H7 (cell line): ENCODE measurements at regions not wholly inside any gene's neighbourhood (a gene's known extent, or its start where the extent isn't known, plus 50 kb on each side); places are given as distances from the start of the nearest gene placed in this dataset.

Experiments used
- DNase-seq: peaks from one replicate; pipeline ENCODE4 v3.0.0; 2012
- H3K27me3 ChIP-seq: 2 replicates; pipeline ENCODE4 v1.6.0; 2011; ENCODE audit warnings: mild to moderate bottlenecking, low read length; ENCODE audit not compliant: control insufficient read depth, insufficient read depth
- H3K36me3 ChIP-seq: replicated peaks from 2 replicates; pipeline ENCODE4 v1.5.1; 2011; ENCODE audit warnings: low read length; ENCODE audit not compliant: control insufficient read depth, insufficient read depth
- H3K4me3 ChIP-seq: 2 replicates; pipeline ENCODE4 v1.5.1; 2011; ENCODE audit warnings: low read depth, mild to moderate bottlenecking, control low read depth, low read length, moderate library complexity; ENCODE audit not compliant: insufficient read depth

DNA sequence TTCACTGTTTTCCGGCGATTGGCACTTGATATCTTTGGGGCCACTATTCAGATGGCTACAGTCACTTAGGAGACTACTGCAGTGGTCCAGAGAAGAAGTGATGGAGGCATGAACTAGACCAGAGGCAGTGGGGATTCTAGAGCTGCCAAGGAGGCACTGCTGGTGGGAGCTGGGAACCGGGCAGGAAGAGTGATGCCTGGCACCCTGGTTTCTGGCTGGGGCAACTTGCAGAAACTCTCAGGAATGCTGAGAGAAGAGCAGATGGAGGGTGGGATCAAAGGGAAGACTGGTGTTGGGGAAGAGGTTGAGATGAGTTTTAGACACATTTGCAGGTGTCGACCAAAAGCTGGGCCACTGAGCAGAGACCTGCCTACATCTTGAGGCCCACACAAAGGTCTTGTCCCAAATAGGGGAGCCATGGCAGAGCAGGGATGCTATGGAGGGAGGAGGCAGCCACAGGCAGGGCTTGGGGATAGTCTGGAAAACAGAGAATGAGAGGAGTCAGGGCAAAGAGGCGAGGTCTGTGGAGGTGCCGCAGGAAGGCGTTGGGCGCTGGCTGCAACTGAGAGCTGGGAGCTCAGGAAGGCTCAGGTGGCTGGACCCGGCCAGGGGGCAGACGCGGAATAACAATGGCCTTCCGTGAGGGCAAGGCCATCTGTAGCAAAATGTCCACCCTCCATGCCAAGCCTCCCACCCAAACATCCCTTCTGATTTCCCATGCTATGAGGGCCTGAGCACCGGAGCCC lies 118.9 kb downstream of the TOMM20 start:
- Histone ChIP-seq H3K36me3 (no peaks in the 10 kb centered on the region), H3K4me3 (no peak overlapping the region), H3K27me3 (no peaks in the 10 kb centered on the region)
- no peak for DNase-seq

DNA sequence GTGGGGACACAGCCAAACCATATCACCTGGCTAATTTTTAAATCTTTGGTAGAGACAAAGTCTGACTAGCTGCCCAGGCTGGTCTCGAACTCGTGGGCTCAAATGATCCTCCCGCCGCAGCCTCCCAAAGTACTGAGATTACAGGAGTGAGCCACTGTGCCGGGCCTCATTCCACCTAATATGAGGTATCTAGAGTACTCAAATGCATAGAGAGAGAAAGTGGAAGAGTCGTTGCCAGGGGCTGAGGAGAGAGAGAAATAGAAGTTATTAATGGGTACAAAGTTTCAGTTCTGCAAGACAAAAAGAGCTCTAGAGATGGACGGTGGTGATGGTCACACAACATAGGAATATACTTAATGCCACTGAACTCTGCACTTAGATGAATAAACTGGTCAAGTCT lies 119.6 kb downstream of the TOMM20 start:
- Histone ChIP-seq H3K27me3 (no peaks in the 10 kb centered on the region), H3K4me3 (no peak overlapping the region), H3K36me3 (no peaks in the 10 kb centered on the region)
- DNase-seq: no peak

DNA sequence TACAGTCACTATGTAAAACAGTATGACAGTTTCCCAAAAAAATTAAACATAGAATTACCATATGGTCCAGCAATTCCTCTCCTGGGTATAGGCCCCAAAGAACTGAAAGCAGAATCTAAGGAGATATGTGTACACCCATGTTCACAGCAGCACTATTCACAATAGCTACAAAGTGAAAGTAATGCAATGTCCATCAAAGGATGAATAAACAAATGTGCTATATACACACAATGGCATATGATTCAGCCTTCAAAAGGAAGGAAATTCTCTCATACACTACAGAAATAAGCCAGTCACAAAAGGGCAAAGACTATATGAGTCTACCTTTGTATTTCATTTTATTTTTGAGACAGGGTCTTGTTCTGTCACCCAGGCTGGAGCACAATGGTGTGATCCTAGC lies 120.4 kb downstream of the TOMM20 start:
- Histone ChIP-seq H3K4me3 (no peak overlapping the region), H3K27me3 (no peaks in the 10 kb centered on the region), H3K36me3 (no peaks in the 10 kb centered on the region)
- DNase-seq: no peak

DNA sequence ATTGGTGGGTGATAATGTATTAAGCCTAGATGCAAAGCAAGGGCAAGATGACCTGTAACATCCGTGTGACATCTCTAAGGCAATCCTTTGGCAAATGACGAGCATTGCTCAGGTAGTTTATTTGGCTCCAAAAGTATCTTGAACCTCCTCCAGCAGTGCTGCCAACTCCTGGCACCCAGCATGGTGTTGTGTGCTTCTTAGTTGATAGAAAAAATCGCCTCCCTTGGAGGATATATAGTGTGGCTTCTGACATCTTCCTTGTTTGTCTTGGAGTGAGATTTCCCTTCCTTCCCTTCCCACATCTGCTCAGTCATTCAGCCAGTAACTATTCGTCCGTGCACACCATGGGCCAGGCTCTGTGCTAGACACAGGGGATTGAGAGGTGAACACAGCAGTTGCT lies 121.8 kb downstream of the TOMM20 start:
- Histone ChIP-seq H3K27me3 (no peaks in the 10 kb centered on the region), H3K36me3 (no peaks in the 10 kb centered on the region), H3K4me3 (no peak overlapping the region)
- DNase-seq: no peak

DNA sequence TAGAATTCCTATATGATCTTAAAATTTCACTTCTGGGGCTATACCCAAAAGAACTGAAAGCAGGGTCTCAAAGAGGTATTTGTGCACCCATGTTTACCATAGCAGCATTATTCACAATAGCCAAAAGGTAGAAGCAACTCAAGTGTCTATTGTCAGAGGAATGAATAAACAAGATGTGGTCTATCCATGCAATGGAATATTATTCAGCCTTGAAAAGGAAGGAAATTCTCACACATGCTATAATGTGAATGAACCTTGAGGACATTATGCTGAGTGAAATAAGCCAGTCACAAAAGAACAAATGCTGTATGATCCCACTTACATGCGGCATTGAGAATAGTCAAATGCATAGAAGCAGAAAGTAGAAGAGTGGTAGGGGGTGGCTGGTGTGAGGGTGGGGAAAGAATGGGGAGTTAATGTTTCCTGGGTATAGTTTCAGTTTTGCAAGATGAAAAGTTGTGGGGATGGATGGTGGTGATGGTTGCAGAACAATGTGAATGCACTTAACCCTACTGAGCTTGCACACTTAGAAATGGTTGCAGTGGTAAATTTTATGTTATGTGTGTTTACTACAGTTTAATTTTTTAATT lies 122.4 kb downstream of the TOMM20 start:
- Histone ChIP-seq H3K4me3 (no peak overlapping the region), H3K27me3 (no peaks in the 10 kb centered on the region), H3K36me3 (no peaks in the 10 kb centered on the region)
- no peak for DNase-seq

DNA sequence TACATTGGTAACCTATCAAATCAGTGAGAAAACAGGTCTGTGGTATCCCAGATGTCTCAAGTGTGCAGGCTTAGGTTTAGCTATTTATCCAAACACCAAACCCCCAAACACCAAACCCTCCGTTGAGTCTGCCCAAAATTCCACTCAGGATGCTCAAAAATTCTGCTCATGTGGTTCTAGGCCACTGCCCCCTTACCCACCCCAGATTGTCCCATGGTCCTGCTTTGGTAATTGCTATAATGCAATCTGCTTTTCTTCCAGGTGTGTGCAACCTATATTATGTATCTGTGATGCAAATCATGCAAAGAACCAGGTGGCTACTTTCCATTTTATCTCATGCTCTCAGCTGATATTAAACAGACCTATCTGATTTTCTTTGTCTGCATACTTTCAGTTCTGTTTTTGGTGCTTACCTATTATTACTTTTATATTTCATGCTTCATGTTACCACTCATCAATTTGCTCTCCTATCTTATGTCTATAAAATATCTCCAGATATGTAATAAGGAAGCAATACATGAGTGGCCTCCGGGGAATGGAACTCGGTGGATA lies 123.7 kb downstream of the TOMM20 start:
- no peak for DNase-seq
- H3K27me3 ChIP-seq: no peaks in the 10 kb centered on the region
- no peak overlapping the region for H3K4me3 ChIP-seq

DNA sequence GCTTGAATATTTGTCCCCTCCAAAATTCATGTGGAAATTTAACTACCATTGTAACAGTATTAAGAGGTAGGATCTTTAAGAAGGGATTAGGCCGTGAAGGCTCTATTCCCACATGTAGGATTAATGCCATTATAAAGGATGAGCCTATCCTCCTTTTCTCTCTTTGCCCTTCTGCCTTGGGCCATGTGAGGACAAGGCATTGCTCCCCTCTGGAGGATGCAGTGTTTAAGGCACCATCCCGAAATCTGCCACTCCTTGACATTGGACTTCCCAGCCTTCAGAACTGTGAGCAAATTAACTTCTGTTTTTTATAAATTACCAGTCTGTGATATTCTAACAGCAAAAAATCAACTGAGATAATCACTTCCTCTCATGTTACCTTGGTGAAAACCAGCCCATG lies 124.4 kb downstream of the TOMM20 start:
- Histone ChIP-seq H3K36me3 (no peaks in the 10 kb centered on the region), H3K27me3 (no peaks in the 10 kb centered on the region), H3K4me3 (no peak overlapping the region)
- DNase-seq: no peak

More for the DNA sequence above, 123.7 kb downstream of the TOMM20 start:
- no peaks in the 10 kb centered on the region for H3K36me3 ChIP-seq

DNA sequence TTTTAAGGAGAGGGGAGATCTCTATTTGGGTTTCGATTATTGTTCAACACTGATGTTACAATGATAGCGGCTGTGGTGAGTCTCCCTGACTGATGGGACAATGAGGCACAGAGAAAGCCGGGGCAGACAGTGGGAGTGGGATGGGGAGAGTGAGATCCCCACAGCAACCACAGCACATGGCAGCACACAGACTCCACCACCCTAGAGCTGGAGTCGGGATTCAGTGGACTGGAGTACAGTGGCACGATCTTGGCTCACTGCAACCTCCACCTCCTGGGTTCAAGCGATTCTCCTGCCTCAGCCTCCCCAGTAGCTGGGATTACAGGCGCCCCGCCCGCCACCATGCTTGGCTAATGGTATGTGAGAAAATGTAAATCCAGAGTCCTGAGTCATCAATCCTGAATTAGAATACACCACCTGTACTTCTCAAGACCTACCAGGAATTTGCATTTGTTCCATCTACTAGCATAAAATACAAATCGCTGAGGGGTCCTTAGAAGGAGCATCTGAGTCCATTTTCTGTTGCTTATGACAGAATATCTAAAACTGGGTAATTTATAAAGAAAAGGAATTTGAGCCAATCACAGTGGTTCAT lies 125.8 kb downstream of the TOMM20 start:
- DNase-seq: no peak
- H3K4me3 ChIP-seq: no peak overlapping the region
- H3K27me3 ChIP-seq: no peaks in the 10 kb centered on the region
- H3K36me3 ChIP-seq: no peaks in the 10 kb centered on the region

DNA sequence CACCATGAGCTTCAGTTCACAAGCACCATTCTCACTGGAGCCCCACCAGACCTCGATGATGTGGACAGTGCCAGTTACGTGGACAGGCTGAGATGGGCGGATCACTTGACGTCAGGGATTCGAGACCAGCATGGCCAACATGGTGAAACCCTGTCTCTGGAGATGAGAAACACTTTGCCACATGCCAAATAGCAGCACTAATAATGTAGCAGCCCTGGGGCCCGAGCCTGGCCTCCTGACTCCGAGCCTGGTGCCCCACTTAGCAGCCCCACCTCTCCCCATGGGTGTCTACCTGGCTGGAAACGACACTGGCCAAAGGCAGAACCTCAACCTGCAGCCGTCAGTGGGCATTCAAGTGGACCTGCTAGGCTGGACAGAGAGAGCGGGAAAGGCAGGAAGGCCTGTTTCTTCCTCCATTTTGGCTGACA lies 129.1 kb downstream of the TOMM20 start:
- no peaks in the 10 kb centered on the region for H3K36me3 ChIP-seq
- H3K4me3 ChIP-seq: no peak overlapping the region
- DNase-seq: no peak
- no peaks in the 10 kb centered on the region for H3K27me3 ChIP-seq

DNA sequence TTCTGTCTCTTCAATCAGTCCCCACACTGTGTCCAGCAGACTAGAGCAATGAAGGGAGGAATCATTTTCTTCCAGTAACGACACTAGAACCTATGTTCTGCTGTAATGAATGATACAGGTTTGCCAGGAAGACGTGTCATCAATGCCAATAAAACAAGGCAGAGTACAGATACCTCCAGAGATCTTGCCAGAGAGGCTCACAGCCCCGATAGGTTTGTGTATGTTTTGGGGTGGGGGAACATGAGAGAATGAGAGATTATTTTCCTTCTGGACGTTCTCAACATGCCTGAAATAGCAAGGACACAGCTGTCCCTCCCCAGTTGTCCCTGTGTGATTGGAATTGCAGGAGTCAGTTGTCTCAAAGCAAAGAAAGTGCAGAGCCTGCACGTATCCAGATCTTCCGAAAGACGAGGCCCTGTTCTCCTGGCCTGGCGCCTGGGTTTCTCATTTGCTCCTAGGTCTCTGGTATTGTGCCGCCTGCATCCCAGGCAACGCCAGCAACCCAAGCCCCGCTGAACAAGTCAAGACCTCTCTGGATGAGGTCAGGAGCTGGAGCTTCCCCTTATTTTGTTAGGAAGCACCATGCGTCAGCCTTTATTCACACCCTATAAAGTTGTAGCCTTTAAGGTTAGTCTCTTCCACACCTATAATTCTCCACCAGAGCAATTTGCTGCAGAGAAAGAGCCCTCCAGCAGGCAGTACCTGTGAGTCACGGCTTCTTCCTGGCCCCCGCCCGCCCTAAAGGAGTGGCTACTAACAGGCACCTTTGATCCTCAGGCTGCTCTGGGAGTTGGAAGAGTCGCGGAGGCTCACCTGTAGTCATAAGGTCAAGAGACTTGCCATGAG lies 130.5 kb downstream of the TOMM20 start:
- Histone ChIP-seq H3K27me3 (no peaks in the 10 kb centered on the region), H3K36me3 (no peaks in the 10 kb centered on the region), H3K4me3 (no peak overlapping the region)
- peak; percentile 39 for DNase-seq

DNA sequence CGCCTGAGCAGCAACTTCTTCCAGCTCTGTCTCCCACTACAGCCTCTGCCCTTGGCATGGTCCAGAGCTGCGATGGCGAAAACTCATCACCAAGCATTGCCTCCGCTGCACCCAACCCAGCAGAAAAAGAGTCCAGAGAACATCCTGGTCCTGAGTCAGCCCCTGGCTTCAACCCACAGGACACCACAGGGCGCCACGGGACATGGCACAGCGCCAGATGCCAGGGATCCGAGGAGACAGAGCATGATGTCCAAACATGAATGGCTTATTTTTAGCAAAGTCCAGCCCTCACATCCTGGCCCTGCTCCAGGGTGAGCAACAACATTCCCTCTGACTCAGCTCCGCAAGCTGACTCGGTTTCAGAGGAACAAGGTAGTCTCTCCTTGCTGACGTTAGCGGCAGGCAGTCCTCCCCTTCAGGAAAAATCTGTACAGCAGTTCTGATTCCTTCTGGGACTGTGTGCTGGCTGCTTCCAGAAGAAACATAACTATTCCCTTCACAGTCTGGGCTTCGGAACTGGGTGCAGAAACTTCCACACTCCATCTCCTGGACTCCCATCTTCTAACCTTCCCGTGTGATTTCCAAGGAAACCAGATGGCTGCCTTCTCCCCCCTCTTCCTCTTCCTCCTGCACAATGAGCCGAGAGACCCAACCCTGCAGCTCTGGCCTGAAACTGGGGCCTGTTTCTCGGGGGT lies 131.3 kb downstream of the TOMM20 start:
- no peak for DNase-seq
- no peak overlapping the region for H3K4me3 ChIP-seq
- no peaks in the 10 kb centered on the region for H3K27me3 ChIP-seq
- no peaks in the 10 kb centered on the region for H3K36me3 ChIP-seq

DNA sequence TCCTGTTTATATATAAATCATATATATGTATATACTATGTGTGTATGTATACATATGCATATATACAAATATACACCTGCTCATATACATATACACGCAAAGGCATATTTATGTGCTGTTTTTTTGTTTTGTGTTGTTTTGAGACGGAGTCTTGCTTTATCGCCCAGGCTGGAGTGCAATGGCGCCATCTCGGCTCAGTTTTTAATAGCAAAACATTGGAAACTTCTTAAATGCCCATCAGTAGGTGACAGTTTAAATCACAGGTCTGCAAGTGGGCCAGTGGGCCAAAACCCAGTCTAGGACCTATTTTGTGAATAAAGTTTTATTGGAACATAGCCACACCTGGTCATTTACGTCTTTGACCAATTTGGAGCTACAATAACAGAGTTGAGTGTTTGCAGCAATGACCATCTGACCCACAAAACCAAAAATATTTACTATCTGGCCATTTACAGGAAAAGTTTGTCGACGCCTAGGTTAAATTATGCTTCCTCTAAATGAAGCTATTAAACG lies 132.3 kb downstream of the TOMM20 start:
- H3K36me3 ChIP-seq: no peaks in the 10 kb centered on the region
- DNase-seq: no peak
- H3K4me3 ChIP-seq: no peak overlapping the region
- H3K27me3 ChIP-seq: no peaks in the 10 kb centered on the region

DNA sequence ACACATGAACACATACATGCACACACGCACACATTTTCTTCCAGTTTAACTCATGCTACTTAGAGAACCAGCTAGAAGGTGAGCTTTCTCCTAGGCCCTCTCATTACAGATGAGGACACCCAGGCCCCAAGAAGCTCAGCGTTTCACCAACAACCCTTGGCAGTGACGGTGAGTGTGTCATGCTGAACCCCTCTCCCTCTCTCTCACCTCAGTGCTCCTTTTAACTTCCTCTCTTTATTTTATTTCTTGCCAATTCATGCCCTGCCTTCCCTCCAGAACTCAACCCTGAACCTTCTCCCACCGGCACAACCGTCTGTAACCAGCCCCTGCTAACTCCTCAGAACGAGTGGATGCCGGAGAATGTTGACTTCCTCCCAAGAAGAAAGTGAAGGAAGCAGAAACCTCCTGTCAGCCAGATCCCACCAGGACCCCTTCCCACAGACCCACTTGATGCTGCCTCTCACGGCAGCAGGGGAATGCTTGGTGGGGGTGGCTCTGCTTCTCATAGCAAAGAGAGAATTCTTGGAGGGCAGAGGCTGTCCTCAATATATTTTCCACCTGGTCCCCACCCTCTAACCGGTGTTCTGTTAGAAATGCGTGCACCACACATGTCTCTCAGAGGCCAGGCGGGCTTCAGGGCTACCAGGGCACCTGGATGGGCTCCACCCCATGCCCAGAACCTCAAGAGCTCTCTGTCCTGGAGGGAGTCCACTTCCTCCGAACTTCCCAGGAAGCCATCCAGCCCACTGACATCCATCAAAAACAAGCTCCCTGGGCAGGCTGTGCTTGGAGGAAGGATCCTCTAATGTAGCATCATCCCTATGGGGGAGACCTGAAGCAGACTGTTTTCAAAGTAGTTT lies 134.0 kb downstream of the TOMM20 start:
- Histone ChIP-seq H3K4me3 (no peak overlapping the region), H3K36me3 (no peaks in the 10 kb centered on the region), H3K27me3 (no peaks in the 10 kb centered on the region)
- no peak for DNase-seq
